PC-9 (cell line): ENCODE measurements at regions not wholly inside any gene's neighbourhood (a gene's known extent, or its start where the extent isn't known, plus 50 kb on each side); places are given as distances from the start of the nearest gene placed in this dataset.

Experiments used
- CTCF ChIP-seq: fragments of 200-600 bp; sonication (generic); conservative IDR thresholded peaks from 2 replicates; pipeline ENCODE4 v1.6.1; 2017; ENCODE audit warnings: mixed run types, antibody characterized with exemption, mild to moderate bottlenecking, moderate library complexity
- EZH2 ChIP-seq: fragments of 200-600 bp; sonication (generic); IDR thresholded peaks from 2 replicates; pipeline ENCODE4 v1.8.0; 2017; ENCODE audit warnings: antibody characterized with exemption, low read depth

- TF ChIP-seq CTCF: no peak
- no peak for TF ChIP-seq EZH2
Measured at GRCh38 chr1:87939444-87939843, 610.8 kb downstream of the LMO4 start.
